H9 (cell line): ENCODE measurements at regions not wholly inside any gene's neighbourhood (a gene's known extent, or its start where the extent isn't known, plus 50 kb on each side); places are given as distances from the start of the nearest gene placed in this dataset.
A peak's percentile ranks its signal among the peaks of the same experiment; 100 is the strongest.

Source experiments
- DNase-seq: peaks from one replicate; pipeline ENCODE4 v3.0.0-alpha.2; 2017
- H2AFZ ChIP-seq: one replicate; pipeline ENCODE4 v1.6.1; 2013; ENCODE audit warnings: mild to moderate bottlenecking, low read length, control low read depth, moderate library complexity
- H2AK5ac ChIP-seq: 2 replicates; pipeline ENCODE4 v1.6.1; 2013; ENCODE audit warnings: low read length, control low read depth, mixed read lengths; ENCODE audit not compliant: insufficient read length
- H2BK120ac ChIP-seq: one replicate; pipeline ENCODE4 v1.6.1; 2013; ENCODE audit warnings: low read depth, mild to moderate bottlenecking, low read length, control low read depth, inconsistent platforms; ENCODE audit not compliant: poor library complexity, severe bottlenecking
- H2BK12ac ChIP-seq: 2 replicates; pipeline ENCODE4 v1.6.1; 2013; ENCODE audit warnings: low read length, control low read depth, mixed read lengths, low read depth; ENCODE audit not compliant: insufficient read length
- H2BK15ac ChIP-seq: 2 replicates; pipeline ENCODE4 v1.6.1; 2013; ENCODE audit warnings: low read depth, low read length, control low read depth
- H2BK20ac ChIP-seq: one replicate; pipeline ENCODE4 v1.6.1; 2013; ENCODE audit warnings: low read depth, mild to moderate bottlenecking, low read length, control low read depth, inconsistent platforms; ENCODE audit not compliant: poor library complexity, severe bottlenecking
- H2BK5ac ChIP-seq: 2 replicates; pipeline ENCODE4 v1.6.1; 2013; ENCODE audit warnings: low read length, control low read depth, mixed read lengths; ENCODE audit not compliant: insufficient read length
- H3K14ac ChIP-seq: 2 replicates; pipeline ENCODE4 v1.6.1; 2013; ENCODE audit warnings: low read length, control low read depth; ENCODE audit not compliant: insufficient read depth
- H3K18ac ChIP-seq: 2 replicates; pipeline ENCODE4 v1.6.1; 2013; ENCODE audit warnings: low read depth, mild to moderate bottlenecking, mixed read lengths, low read length, control low read depth; ENCODE audit not compliant: insufficient read length
- H3K23ac ChIP-seq: 2 replicates; pipeline ENCODE4 v1.6.1; 2013; ENCODE audit warnings: low read length, control low read depth, mixed read lengths, low read depth; ENCODE audit not compliant: insufficient read length
- H3K23me2 ChIP-seq: 2 replicates; pipeline ENCODE4 v1.6.1; 2013; ENCODE audit warnings: low read depth, mild to moderate bottlenecking, mixed read lengths, low read length, control low read depth; ENCODE audit not compliant: insufficient read length, poor library complexity, severe bottlenecking
- H3K27ac ChIP-seq: 2 replicates; pipeline ENCODE4 v1.5.1; 2013; ENCODE audit warnings: low read length, control low read depth, mixed read lengths, low read depth; ENCODE audit not compliant: insufficient read length
- H3K27me3 ChIP-seq: 2 replicates; pipeline ENCODE4 v1.6.1; 2013; ENCODE audit warnings: low read length, control low read depth, inconsistent platforms; ENCODE audit not compliant: insufficient read depth
- H3K4ac ChIP-seq: 2 replicates; pipeline ENCODE4 v1.6.1; 2013; ENCODE audit warnings: low read depth, mild to moderate bottlenecking, control low read depth, inconsistent platforms, low read length, moderate library complexity
- H3K4me1 ChIP-seq: 2 replicates; pipeline ENCODE4 v1.6.1; 2013; ENCODE audit warnings: low read length, control low read depth, inconsistent platforms; ENCODE audit not compliant: insufficient read depth
- H3K4me2 ChIP-seq: 2 replicates; pipeline ENCODE4 v1.6.1; 2013; ENCODE audit warnings: low read length, control low read depth, mixed read lengths; ENCODE audit not compliant: insufficient read length, insufficient read depth
- H3K56ac ChIP-seq: 2 replicates; pipeline ENCODE4 v1.6.1; 2013; ENCODE audit warnings: low read depth, mild to moderate bottlenecking, mixed read lengths, low read length, control low read depth; ENCODE audit not compliant: insufficient read length
- H3K79me1 ChIP-seq: 2 replicates; pipeline ENCODE4 v1.6.1; 2013; ENCODE audit warnings: low read depth, mild to moderate bottlenecking, moderate library complexity, low read length, control low read depth, inconsistent platforms; ENCODE audit not compliant: insufficient read depth, poor library complexity, severe bottlenecking
- H3K79me2 ChIP-seq: 2 replicates; pipeline ENCODE4 v1.6.1; 2013; ENCODE audit warnings: low read length, control low read depth, inconsistent platforms; ENCODE audit not compliant: insufficient read depth
- H3K9ac ChIP-seq: 2 replicates; pipeline ENCODE4 v1.6.1; 2013; ENCODE audit warnings: low read length, control low read depth, mixed read lengths; ENCODE audit not compliant: insufficient read length; ENCODE audit errors: extremely low read depth
- H3K9me3 ChIP-seq: one replicate; pipeline ENCODE4 v1.6.1; 2013; ENCODE audit warnings: low read depth, low read length, inconsistent platforms; ENCODE audit not compliant: control insufficient read depth
- H3T11ph ChIP-seq: one replicate; pipeline ENCODE4 v1.6.1; 2013; ENCODE audit warnings: mild to moderate bottlenecking, low read length, control low read depth, inconsistent platforms
- H4K20me1 ChIP-seq: one replicate; pipeline ENCODE4 v1.6.1; 2013; ENCODE audit not compliant: control insufficient read depth, insufficient read length, insufficient read depth
- H4K5ac ChIP-seq: 2 replicates; pipeline ENCODE4 v1.6.1; 2013; ENCODE audit warnings: low read depth, mild to moderate bottlenecking, mixed read lengths, low read length, control low read depth; ENCODE audit not compliant: insufficient read length
- H4K8ac ChIP-seq: replicated peaks from 2 replicates; pipeline ENCODE4 v1.6.1; 2013; ENCODE audit warnings: low read length, control low read depth, mixed read lengths, low read depth; ENCODE audit not compliant: insufficient read length
- H4K91ac ChIP-seq: 2 replicates; pipeline ENCODE4 v1.6.1; 2013; ENCODE audit warnings: low read depth, mild to moderate bottlenecking, moderate library complexity, mixed read lengths, low read length, control low read depth; ENCODE audit not compliant: insufficient read length
- H3K27ac Mint-ChIP-seq, 3 experiments: 2 replicates in 2 of 3; 3 replicates in 1 of 3; pipeline ENCODE4 v1.8.0; 2020 to 2021; ENCODE audit warnings: mixed read lengths in 3 of 3, mild to moderate bottlenecking in 1 of 3, moderate library complexity in 1 of 3
- H3K27me3 Mint-ChIP-seq: 2 replicates; pipeline ENCODE4 v1.8.0; 2021; ENCODE audit warnings: low read depth, mild to moderate bottlenecking, moderate library complexity, mixed read lengths
- H3K36me3 Mint-ChIP-seq, 3 experiments: 2 replicates in 2 of 3; 3 replicates in 1 of 3; pipeline ENCODE4 v1.8.0; 2020 to 2021; ENCODE audit warnings: low read depth in 3 of 3, mixed read lengths in 3 of 3; ENCODE audit not compliant: insufficient read depth in 1 of 3
- H3K4me1 Mint-ChIP-seq, 2 experiments: 2 replicates each; pipeline ENCODE4 v1.8.0; 2020; ENCODE audit warnings: mixed read lengths in 2 of 2
- H3K4me3 Mint-ChIP-seq, 2 experiments: 2 replicates in 1 of 2; 3 replicates in 1 of 2; pipeline ENCODE4 v1.8.0; 2020 to 2021; ENCODE audit warnings: mild to moderate bottlenecking in 2 of 2, mixed read lengths in 2 of 2, moderate library complexity in 1 of 2
- H3K9me3 Mint-ChIP-seq, 2 experiments: 2 replicates in 1 of 2; 3 replicates in 1 of 2; pipeline ENCODE4 v1.8.0; 2020; ENCODE audit warnings: mild to moderate bottlenecking in 2 of 2, mixed read lengths in 2 of 2, moderate library complexity in 1 of 2
- WGBS: extraction: QIAGEN DNeasy Blood & Tissue Kit; methylation state at CpG from one replicate; pipeline ENCODE4 v1.1.7; 2013; ENCODE audit warnings: missing lambda C conversion rate, low lambda C conversion rate, mixed read lengths; ENCODE audit not compliant: insufficient read length; ENCODE audit errors: extremely low coverage; 5-methylcytosine and 5-hydroxymethylcytosine counted together
- TF ChIP-seq, protein P1 (sequence below): fragments of 200-600 bp; sonication (generic); conservative IDR thresholded peaks from 3 replicates; pipeline ENCODE4 v1.8.0; 2021; ENCODE audit warnings: antibody characterized with exemption, mild to moderate bottlenecking

DNA sequence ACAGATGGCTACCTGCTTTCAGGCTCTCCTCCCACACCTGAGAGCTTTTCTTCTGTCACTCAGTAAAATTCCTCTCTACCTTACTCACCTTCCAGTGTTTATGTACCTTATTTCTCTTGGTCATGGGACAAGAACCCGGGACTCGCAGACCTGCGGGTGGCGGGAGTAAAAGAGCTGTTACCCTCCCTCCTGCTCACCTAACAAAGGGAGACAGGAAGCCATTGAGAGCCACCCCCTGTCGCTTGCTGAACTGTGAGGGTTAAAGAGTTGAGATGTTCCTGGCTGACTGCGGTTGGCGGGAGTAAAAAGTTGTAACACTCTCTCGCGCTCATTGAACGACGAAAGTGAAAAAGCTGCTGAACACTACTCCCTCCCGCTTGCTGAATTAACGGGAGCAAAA, 1935.1 kb upstream of the FLRT2 start:
- Histone ChIP-seq H2BK120ac (no peak overlapping the region), H2AFZ (no peak overlapping the region), H2BK12ac (no peak overlapping the region), H3T11ph (no peak overlapping the region), H3K4me2 (no peak overlapping the region), H3K4me1 (no peaks in the 10 kb centered on the region), H4K8ac (no peak overlapping the region), H2BK15ac (no peak overlapping the region), H3K9ac (no peak overlapping the region), H3K23ac (no peak overlapping the region), H4K20me1 (no peaks in the 10 kb centered on the region), H3K79me2 (no peaks in the 10 kb centered on the region), H3K27me3 (no peaks in the 10 kb centered on the region), H2BK5ac (no peak overlapping the region), H3K79me1 (no peaks in the 10 kb centered on the region), H4K5ac (no peak overlapping the region), H2AK5ac (no peak overlapping the region), H3K23me2 (no peaks in the 10 kb centered on the region), H3K27ac (no peak overlapping the region), H3K18ac (no peak overlapping the region), H3K14ac (no peak overlapping the region), H3K4ac (no peak overlapping the region), H3K56ac (no peak overlapping the region), H2BK20ac (no peak overlapping the region), H4K91ac (no peak overlapping the region), H3K9me3 (no peaks in the 10 kb centered on the region)
- Mint-ChIP-seq H3K4me1 (no peaks in the 10 kb centered on the region), H3K27ac (no peak overlapping the region), H3K9me3 (peaks cover 6 to 13% of the 10 kb centered on the region in 2 experiments; a peak in 3 of 5 replicates), H3K27me3 (no peaks in the 10 kb centered on the region), H3K36me3 (peaks cover 1 to 11% (median 4%) of the 10 kb centered on the region in 3 experiments; a peak in 3 of 7 replicates), H3K4me3 (no peak overlapping the region)
- WGBS, result no CpG with 5 or more reads among the region's 13 CpGs
- TF ChIP-seq, protein P1, sequence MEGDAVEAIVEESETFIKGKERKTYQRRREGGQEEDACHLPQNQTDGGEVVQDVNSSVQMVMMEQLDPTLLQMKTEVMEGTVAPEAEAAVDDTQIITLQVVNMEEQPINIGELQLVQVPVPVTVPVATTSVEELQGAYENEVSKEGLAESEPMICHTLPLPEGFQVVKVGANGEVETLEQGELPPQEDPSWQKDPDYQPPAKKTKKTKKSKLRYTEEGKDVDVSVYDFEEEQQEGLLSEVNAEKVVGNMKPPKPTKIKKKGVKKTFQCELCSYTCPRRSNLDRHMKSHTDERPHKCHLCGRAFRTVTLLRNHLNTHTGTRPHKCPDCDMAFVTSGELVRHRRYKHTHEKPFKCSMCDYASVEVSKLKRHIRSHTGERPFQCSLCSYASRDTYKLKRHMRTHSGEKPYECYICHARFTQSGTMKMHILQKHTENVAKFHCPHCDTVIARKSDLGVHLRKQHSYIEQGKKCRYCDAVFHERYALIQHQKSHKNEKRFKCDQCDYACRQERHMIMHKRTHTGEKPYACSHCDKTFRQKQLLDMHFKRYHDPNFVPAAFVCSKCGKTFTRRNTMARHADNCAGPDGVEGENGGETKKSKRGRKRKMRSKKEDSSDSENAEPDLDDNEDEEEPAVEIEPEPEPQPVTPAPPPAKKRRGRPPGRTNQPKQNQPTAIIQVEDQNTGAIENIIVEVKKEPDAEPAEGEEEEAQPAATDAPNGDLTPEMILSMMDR, result no peak
- DNase-seq, result peak; percentile 71
